GM21723 (cell line): ENCODE measurements at regions not wholly inside any gene's neighbourhood (a gene's known extent, or its start where the extent isn't known, plus 50 kb on each side); places are given as distances from the start of the nearest gene placed in this dataset.

Experiments
- ATAC-seq: cut with Tn5 transposase; IDR thresholded peaks from one replicate; pipeline ENCODE4 v1.9.1; 2021; ENCODE audit warnings: mild to moderate bottlenecking, moderate library complexity; ENCODE audit not compliant: unreplicated experiment

DNA sequence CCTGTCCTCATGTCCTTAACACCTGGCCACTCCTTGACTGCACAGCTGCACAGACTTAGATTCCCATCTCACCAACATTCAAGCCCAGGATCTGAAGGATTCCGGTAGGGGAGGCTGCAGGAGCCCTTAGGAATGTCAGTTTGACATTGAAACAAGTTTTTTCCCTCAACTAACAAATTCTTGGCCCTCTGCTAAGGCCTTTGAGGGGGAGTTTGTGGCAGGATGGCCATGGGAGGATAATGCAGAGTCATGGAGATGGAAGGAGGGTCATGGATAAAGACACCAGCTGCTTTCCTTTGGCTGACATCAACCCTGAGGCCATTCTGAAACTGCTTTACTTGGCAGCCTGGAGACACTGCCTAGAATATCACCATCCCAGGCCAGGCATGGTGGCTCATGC lies 63.4 kb upstream of the PPP2R5A start:
- no peak for ATAC-seq

DNA sequence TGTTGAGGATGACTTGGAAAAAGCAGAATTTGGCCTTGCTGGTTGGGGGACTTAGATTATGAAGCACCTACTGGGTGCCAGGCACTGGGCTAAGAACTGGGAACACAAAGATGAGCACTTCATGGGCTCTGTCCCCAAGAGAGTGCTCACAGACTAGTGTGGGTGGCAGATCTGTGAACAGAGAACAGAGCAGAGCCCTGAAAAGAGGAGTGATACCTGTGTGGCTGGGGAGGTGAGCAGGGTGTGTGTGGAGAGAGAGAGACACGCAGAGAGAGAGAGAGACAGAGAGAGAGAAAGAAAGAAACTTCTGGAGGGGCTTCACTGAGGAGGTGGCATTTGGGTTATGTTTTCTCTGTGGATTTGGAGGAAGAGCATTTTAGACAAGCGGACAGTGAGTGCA lies 61.1 kb upstream of the PPP2R5A start:
- ATAC-seq, result no peak

- ATAC-seq, result no peak
These were observed 59.8 kb upstream of the PPP2R5A start for GRCh38 chr1:212225416-212225815.

DNA sequence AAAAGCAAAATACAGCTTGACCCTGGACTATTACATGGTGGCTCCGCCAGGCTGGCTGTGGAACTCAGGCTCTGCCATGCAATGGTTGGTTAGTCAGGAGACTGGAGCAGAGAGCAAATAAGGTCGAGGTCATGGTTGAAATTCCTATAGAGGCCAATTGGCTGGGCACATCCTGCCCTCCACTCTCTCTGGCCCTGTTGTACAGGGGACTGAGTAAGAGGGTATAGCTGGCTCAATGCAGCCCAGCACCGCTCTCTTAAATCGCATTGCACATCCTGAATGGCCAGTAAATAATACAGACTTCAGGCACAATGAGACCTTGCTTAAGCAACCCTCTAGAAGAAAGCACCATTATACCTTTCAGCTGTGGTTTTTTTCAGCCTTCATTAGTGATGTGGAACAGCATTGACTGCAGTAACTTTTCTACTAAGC lies 59.3 kb upstream of the PPP2R5A start:
- ATAC-seq, result no peak

DNA sequence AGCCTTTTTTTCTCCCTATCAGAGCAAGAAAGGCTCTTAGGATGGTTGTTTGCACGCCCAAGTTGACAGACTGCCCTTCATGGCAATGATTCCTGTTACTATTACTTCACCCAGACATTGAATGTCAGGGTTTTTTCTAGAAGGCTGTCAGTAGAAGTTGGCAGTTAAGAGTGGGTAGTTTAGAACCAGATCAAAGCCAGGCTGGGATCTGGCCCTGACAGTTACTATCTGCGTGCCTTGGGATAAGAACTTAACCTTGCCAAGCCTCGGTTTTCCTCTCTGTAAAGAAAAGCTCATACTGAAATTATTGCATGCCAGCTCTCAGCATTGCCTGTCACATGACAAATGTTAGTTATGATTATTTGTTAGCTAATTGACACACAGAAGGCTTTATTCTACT lies 58.7 kb upstream of the PPP2R5A start:
- no peak for ATAC-seq

DNA sequence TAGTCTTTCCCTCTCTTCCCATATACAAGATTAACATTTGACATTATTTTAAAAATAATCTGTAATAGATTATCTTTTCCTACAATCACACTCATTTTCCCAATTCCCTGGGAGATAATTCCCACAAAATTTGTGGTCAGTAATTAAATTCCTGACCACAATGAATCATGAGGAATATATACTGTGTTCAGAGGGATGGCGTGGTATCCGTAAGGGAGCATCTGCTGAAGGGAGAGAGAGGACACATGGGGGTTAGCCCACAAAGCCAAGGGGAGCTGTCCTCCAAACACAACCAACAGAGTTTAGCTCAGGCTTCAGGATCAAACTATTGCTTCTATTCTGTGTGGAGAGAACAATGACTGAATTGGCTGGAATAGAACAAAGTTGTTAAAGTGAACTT lies 57.1 kb upstream of the PPP2R5A start:
- ATAC-seq, result no peak

- no peak for ATAC-seq
These were observed 56.6 kb upstream of the PPP2R5A start for GRCh38 chr1:212228591-212229119.

DNA sequence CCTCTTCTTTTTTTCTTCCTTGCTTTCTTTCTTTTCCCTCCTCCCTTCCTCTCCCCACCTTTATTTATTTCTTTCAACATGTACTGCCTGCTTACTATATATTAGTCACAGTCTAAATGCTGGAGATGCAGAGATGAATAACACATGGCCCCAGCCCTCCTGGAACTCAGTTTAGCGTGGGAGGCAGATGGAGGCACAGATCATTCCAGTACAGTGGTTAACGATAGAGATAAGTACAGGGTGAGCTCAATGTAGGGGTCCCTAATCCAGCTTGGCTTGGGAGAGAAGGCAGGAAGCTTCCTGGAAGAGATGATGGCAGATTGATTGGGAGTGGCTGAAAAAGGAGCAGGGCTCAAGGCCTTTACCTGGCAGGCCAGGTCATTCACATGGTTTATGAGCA lies 55.6 kb upstream of the PPP2R5A start:
- ATAC-seq, result no peak

- no peak for ATAC-seq
These were observed 54.9 kb upstream of the PPP2R5A start for GRCh38 chr1:212230329-212230728.

DNA sequence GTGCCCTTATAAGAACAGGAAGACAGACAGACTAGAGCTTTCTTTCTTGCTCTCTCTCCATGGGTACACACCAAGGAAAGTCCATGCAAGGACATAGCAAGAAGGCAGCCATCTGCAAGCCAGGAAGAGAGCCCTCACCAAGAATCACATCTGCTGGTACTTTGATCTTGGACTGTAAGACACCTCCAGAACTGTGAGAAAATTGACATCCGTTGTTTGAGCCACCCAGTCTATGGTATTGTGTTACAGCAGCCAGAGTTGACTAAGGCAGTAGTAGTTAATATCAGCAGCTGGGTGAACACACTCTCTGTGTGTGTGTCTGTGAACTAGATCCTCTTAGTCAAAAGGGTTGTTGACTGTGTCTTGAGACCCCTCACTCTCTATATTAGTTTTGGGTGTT lies 53.8 kb upstream of the PPP2R5A start:
- no peak for ATAC-seq

DNA sequence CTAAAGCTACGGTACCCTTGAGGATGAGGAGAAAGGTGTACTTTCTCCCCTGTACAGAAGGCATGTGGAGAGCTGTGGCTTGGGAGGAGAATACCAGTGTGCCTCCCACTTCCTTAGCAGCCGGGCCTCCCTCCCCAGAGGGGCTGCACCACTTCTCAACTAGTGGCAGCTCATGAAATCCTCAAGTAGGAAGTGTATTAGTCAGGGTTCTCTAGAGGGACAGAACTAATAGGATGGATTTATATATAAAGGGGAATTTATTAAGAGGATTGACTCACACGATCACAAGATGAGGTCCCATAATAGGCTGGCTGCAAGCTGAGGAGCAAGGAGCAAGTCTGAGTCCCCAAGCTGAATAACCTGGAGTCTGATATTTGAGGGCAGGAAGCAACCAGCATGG lies 53.1 kb upstream of the PPP2R5A start:
- ATAC-seq, result no peak

GRCh38 chr1:212233321-212233720 lies 51.9 kb upstream of the PPP2R5A start:
- ATAC-seq, result no peak

DNA sequence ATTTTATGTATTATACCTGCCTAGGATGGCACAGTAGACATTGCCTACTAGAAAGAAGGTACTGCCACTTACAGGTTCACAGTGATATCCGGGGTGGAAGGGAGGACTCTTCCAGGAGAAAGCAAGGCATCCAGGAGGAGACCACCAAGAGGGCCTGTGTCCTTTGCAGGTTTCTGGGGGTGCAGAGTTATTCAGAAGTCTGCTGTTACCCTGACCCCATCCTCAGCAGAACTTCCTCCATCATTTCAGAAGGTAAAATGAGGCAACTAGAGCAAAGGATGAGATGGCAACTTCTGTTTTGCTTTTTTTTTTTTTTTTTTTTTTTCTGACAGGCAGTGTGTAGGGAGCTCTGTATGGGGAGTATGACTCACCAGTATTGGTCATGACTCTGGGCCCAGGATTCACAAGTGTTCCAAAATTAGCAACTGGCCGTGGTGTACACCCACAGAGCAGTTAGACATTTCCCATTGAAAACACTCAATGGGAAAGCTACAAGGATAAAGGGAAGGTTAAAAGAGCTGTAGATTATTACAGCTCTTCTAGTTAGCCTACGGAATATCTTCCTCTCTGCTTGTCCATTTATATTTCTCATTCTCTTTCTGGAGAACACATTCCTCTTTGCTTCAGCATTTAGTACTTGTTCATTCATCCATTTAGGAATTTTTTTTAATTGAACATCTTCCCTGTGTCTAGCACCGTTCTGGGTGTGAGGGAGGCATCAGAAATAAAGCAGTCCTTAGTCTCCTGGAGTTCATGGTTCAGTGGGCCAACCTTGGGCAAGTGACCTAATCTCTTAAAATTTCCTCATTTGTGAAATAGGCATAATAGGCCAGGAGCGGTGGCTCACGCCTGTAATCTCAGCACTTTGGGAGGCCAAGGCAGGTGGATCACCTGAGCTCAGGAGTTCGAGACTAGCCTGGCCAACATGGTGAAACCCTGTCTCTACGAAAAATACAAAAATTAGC lies 50.5 kb upstream of the PPP2R5A start:
- peak; percentile 67 for ATAC-seq
